ENCODE measurements at regions not wholly inside any gene's neighbourhood (a gene's known extent, or its start where the extent isn't known, plus 50 kb on each side); places are given as distances from the start of the nearest gene placed in this dataset.

DNA sequence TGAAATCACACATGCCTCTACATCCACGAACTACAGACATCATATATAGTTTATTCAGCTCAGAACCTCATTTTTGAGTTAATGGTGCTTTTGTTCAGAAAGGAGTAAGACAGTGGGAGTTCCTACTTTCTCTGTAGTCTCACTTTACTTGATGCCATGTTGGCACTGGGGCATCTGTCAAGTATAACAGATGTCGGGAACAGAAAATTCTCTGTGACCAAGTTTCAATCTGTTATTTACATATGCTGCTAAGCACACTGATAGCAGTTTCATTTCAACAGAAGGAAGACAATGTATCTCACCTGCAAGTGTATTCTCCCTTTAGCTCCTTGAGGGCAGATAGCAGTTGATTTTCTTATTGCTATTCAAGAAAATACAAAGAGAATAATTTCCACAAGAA lies 774.1 kb downstream of the METTL4 start:
- DNase-seq (no peak), ATAC-seq (no peak)
- Histone ChIP-seq H3K27ac (no peak overlapping the region), H3K9me3 (no peaks in the 10 kb centered on the region), H3K36me3 (no peaks in the 10 kb centered on the region), H3K27me3 (ENCODE audit: low read depth) (no peaks in the 10 kb centered on the region), H3K4me3 (no peak overlapping the region), H3K4me1 (no peaks in the 10 kb centered on the region)
- intact Hi-C loops (cut with DNase I): no loop called here
- TF ChIP-seq, protein P1, sequence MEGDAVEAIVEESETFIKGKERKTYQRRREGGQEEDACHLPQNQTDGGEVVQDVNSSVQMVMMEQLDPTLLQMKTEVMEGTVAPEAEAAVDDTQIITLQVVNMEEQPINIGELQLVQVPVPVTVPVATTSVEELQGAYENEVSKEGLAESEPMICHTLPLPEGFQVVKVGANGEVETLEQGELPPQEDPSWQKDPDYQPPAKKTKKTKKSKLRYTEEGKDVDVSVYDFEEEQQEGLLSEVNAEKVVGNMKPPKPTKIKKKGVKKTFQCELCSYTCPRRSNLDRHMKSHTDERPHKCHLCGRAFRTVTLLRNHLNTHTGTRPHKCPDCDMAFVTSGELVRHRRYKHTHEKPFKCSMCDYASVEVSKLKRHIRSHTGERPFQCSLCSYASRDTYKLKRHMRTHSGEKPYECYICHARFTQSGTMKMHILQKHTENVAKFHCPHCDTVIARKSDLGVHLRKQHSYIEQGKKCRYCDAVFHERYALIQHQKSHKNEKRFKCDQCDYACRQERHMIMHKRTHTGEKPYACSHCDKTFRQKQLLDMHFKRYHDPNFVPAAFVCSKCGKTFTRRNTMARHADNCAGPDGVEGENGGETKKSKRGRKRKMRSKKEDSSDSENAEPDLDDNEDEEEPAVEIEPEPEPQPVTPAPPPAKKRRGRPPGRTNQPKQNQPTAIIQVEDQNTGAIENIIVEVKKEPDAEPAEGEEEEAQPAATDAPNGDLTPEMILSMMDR (IDR thresholded peaks at IDR 0.05): no peak

DNA sequence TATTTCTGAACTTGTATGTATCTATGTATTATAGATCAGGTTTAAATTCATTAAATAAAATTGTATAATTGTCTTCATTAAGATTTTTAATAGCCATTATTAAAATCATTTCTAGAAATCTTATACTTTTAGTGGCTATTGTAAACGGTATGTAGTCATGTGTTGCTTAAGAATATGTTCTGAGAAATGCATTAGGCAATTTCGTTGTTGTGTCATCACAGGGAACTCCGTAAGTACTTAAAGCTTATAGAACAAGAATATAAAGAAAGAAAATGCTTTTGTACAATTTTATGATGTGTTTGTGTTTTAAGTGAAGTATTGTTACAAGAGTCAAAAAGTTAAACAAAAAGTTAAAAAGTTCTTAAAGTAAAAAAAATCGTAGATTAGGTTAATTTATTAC lies 765.8 kb downstream of the METTL4 start:
- TF ChIP-seq, protein P1 (IDR thresholded peaks at IDR 0.05): no peak
- DNase-seq: no peak
- ATAC-seq: no peak
- Histone ChIP-seq H3K9me3 (no peaks in the 10 kb centered on the region), H3K4me3 (no peak overlapping the region), H3K4me1 (no peaks in the 10 kb centered on the region), H3K36me3 (no peaks in the 10 kb centered on the region), H3K27me3 (ENCODE audit: low read depth) (no peaks in the 10 kb centered on the region), H3K27ac (no peak overlapping the region)
- intact Hi-C loops (cut with DNase I): no loop called here

DNA sequence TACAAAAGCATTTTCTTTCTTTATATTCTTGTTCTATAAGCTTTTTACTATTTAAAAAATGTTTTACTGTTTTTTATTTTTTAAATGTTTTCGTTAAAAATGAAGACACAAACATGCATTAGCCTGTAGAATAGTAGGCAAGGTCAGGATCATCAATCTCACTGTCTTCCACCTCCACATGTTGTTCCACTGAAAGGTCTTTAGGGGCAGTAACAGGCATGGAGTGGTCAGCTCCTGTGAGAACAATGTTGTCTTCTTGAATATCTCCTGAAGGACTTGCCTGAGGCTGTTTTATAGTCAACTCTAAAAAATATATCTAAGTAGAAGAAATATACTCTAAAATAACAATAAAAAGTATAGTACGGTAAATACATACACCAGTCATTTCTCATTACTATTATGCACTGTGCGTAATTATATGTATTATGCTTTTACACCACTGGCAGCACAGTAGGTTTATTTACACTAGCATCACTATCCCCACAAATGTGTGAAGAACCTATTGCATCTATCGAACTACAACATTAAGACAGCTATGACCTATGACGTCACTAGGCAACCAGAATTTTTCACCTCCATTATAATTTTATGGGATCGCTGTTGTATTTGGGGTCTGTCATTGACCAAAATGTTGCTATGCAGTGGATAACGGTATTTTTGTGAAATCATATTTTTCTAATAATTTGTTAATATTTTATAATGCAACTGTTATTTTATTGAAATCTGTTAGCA lies 764.3 kb downstream of the METTL4 start:
- TF ChIP-seq, protein P1 (IDR thresholded peaks at IDR 0.05): no peak
- intact Hi-C loops (cut with DNase I): no loop called here

DNA sequence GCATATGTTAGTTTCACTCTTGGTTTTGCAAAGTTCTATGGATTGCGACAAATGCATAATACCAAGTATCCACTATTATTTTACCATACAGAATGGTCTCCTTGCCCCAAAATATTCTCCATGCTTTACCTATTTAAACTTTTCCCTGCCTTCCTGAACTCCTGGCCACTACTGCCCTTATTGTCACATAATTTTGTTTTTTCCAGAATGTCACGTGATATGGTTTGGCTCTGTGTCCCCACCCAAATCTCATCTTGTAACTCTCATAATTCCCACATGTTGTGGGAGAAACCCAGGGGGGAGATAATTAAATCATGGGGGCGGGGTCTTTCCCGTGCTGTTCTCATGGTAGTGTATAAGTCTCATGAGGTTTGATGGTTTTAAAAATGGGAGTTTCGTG lies 760.0 kb downstream of the METTL4 start:
- H3K27ac ChIP-seq: no peak overlapping the region
- TF ChIP-seq, protein P1 (IDR thresholded peaks at IDR 0.05): no peak
- H3K36me3 ChIP-seq: no peaks in the 10 kb centered on the region
- no peaks in the 10 kb centered on the region for H3K27me3 ChIP-seq (ENCODE audit: low read depth)
- H3K9me3 ChIP-seq: no peaks in the 10 kb centered on the region
- no peak for DNase-seq
- intact Hi-C loops (cut with DNase I): no loop called here
- H3K4me3 ChIP-seq: no peak overlapping the region
- ATAC-seq: no peak
- no peaks in the 10 kb centered on the region for H3K4me1 ChIP-seq

More for the DNA sequence above, 764.3 kb downstream of the METTL4 start:
- no peak for DNase-seq
- no peak overlapping the region for H3K4me3 ChIP-seq
- no peaks in the 10 kb centered on the region for H3K9me3 ChIP-seq
- no peaks in the 10 kb centered on the region for H3K4me1 ChIP-seq
- H3K27me3 ChIP-seq (ENCODE audit: low read depth): no peaks in the 10 kb centered on the region
- no peak for ATAC-seq
- no peak overlapping the region for H3K27ac ChIP-seq
- no peaks in the 10 kb centered on the region for H3K36me3 ChIP-seq

DNA sequence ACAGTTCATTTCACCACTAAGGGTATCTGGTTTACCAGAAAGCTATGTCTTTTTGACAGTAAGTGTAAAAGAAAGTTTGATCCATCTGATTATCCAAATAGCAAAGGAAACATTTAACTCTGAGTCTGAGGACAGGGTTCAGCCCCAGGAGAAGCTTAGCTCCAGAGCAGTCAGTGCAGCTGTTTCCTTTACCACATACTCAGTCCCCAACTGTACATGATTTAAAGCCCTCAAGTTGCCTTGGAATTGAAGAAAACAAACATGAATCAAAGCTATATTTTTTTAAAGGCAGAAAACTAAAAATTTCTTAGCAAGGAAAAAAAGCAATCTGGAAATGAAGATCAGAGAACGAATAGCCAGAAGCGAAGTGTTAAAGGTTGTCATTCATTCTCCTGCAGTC lies 746.0 kb downstream of the METTL4 start:
- H3K4me1 ChIP-seq: no peaks in the 10 kb centered on the region
- no peaks in the 10 kb centered on the region for H3K27me3 ChIP-seq (ENCODE audit: low read depth)
- ATAC-seq (no peak), DNase-seq (no peak)
- H3K4me3 ChIP-seq: no peak overlapping the region
- no peaks in the 10 kb centered on the region for H3K36me3 ChIP-seq
- TF ChIP-seq, protein P1 (IDR thresholded peaks at IDR 0.05): no peak
- H3K27ac ChIP-seq: no peak overlapping the region
- no peaks in the 10 kb centered on the region for H3K9me3 ChIP-seq
- intact Hi-C loops (cut with DNase I): no loop called here
